Panc1 (cell line): ENCODE measurements at regions not wholly inside any gene's neighbourhood (a gene's known extent, or its start where the extent isn't known, plus 50 kb on each side); places are given as distances from the start of the nearest gene placed in this dataset.

Experiments used
- POLR2AphosphoS5 ChIP-seq: IDR thresholded peaks from 2 replicates; pipeline ENCODE4 v1.6.1; 2012; ENCODE audit warnings: mild to moderate bottlenecking, low read depth, low read length, moderate library complexity
- SIN3A ChIP-seq: IDR thresholded peaks from 2 replicates; pipeline ENCODE4 v1.6.1; 2012; ENCODE audit warnings: low read depth, mild to moderate bottlenecking, low read length, moderate library complexity, borderline replicate concordance; ENCODE audit not compliant: insufficient read depth
- TCF7L2 ChIP-seq: IDR thresholded peaks from 2 replicates; pipeline ENCODE4 v1.6.1; 2011; ENCODE audit warnings: mild to moderate bottlenecking, low read depth, low read length, inconsistent platforms
- TF ChIP-seq, protein P1 (sequence below): fragments of 450-650 bp; IDR thresholded peaks from 2 replicates; pipeline ENCODE4 v1.5.1; 2017; ENCODE audit warnings: mild to moderate bottlenecking
- TF ChIP-seq, protein P2 (sequence below), 2 experiments: IDR thresholded peaks; 2 replicates each; pipeline ENCODE4 v1.6.1; 2011 to 2012; ENCODE audit warnings: low read depth in 2 of 2, control low read depth in 1 of 2, low read length in 1 of 2, mild to moderate bottlenecking in 1 of 2, moderate library complexity in 1 of 2; ENCODE audit not compliant: insufficient read depth in 1 of 2

DNA sequence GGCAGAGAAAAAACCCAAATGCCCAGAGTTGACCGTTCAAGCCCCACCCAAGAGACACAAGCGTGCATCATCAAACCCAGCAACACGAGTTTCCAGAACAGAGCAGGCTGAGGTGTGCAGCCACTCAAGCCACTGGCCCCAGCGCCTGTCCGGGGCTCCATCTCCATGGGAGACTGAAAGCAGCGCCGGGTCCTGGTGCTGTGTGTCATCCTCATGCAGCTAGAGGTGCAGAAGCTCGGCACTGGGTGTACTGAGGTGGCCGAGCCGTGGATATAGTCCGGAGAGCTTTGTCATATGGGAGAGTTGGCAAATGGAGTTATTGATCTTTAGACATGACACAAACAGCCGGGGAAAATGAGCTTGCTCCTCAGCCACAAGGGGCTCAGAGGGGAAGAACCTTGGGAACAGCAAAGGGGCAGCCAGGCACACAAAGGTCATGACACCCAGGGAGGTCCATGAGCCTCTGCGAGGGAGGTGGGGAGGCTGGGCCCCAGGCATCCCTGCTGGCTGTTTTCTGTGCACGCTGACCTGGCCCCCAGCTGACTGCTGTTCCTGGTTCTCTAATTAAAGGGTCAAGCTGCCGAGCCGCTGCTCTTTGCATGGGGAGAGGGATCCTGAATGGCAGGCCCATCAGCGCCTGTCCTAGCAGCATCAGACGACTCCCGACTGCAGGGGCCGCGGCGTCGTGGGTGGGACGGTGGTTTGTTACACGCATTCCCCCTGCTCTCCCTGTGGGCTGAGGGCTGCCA, 145.4 kb upstream of the SFSWAP start:
- TF ChIP-seq, protein P1, sequence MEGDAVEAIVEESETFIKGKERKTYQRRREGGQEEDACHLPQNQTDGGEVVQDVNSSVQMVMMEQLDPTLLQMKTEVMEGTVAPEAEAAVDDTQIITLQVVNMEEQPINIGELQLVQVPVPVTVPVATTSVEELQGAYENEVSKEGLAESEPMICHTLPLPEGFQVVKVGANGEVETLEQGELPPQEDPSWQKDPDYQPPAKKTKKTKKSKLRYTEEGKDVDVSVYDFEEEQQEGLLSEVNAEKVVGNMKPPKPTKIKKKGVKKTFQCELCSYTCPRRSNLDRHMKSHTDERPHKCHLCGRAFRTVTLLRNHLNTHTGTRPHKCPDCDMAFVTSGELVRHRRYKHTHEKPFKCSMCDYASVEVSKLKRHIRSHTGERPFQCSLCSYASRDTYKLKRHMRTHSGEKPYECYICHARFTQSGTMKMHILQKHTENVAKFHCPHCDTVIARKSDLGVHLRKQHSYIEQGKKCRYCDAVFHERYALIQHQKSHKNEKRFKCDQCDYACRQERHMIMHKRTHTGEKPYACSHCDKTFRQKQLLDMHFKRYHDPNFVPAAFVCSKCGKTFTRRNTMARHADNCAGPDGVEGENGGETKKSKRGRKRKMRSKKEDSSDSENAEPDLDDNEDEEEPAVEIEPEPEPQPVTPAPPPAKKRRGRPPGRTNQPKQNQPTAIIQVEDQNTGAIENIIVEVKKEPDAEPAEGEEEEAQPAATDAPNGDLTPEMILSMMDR = no peak
- TF ChIP-seq POLR2AphosphoS5 (no peak), TCF7L2 (no peak), SIN3A (no peak)
- TF ChIP-seq, protein P2, sequence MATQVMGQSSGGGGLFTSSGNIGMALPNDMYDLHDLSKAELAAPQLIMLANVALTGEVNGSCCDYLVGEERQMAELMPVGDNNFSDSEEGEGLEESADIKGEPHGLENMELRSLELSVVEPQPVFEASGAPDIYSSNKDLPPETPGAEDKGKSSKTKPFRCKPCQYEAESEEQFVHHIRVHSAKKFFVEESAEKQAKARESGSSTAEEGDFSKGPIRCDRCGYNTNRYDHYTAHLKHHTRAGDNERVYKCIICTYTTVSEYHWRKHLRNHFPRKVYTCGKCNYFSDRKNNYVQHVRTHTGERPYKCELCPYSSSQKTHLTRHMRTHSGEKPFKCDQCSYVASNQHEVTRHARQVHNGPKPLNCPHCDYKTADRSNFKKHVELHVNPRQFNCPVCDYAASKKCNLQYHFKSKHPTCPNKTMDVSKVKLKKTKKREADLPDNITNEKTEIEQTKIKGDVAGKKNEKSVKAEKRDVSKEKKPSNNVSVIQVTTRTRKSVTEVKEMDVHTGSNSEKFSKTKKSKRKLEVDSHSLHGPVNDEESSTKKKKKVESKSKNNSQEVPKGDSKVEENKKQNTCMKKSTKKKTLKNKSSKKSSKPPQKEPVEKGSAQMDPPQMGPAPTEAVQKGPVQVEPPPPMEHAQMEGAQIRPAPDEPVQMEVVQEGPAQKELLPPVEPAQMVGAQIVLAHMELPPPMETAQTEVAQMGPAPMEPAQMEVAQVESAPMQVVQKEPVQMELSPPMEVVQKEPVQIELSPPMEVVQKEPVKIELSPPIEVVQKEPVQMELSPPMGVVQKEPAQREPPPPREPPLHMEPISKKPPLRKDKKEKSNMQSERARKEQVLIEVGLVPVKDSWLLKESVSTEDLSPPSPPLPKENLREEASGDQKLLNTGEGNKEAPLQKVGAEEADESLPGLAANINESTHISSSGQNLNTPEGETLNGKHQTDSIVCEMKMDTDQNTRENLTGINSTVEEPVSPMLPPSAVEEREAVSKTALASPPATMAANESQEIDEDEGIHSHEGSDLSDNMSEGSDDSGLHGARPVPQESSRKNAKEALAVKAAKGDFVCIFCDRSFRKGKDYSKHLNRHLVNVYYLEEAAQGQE (IDR thresholded peaks at IDR 0.05; ENCODE audit: insufficient read depth in 1 of 2, low read depth in 2 of 2, low read length in 1 of 2) = no peak
